AG09319 (cell line): ENCODE measurements at regions not wholly inside any gene's neighbourhood (a gene's known extent, or its start where the extent isn't known, plus 50 kb on each side); places are given as distances from the start of the nearest gene placed in this dataset.

ENCODE experiments used
- DNase-seq: peaks from one replicate; pipeline ENCODE4 v3.0.0-alpha.2; 2010; ENCODE audit warnings: low read depth; ENCODE audit errors: extremely low read depth
- CTCF ChIP-seq: IDR thresholded peaks from 2 replicates; pipeline ENCODE4 v1.5.1; 2011; ENCODE audit warnings: low read depth, mild to moderate bottlenecking, inconsistent platforms, low read length, moderate library complexity

- TF ChIP-seq CTCF, result no peak
- no peak for DNase-seq
These were observed 137.1 kb upstream of the TWIST2 start for GRCh38 chr2:238710787-238711186.

- TF ChIP-seq CTCF, result no peak
- no peak for DNase-seq
These were observed 136.5 kb upstream of the TWIST2 start for GRCh38 chr2:238711346-238711745.

- no peak for DNase-seq
- TF ChIP-seq CTCF, result no peak
These were observed 135.9 kb upstream of the TWIST2 start for GRCh38 chr2:238712011-238712410.

GRCh38 chr2:238713198-238713826 is 134.6 kb upstream of the TWIST2 start:
- DNase-seq, result no peak
- TF ChIP-seq CTCF, result no peak

GRCh38 chr2:238714038-238714528 is 133.8 kb upstream of the TWIST2 start:
- no peak for TF ChIP-seq CTCF
- no peak for DNase-seq

- no peak for DNase-seq
These were observed 131.7 kb upstream of the TWIST2 start for GRCh38 chr2:238716171-238716570.

GRCh38 chr2:238716585-238716984 is 131.3 kb upstream of the TWIST2 start:
- no peak for DNase-seq
- TF ChIP-seq CTCF, result no peak

More at GRCh38 chr2:238716171-238716570, 131.7 kb upstream of the TWIST2 start:
- TF ChIP-seq CTCF, result no peak
